ENCODE measurements at regions not wholly inside any gene's neighbourhood (a gene's known extent, or its start where the extent isn't known, plus 50 kb on each side); places are given as distances from the start of the nearest gene placed in this dataset.

- H3K27me3 ChIP-seq = no peaks in the 10 kb centered on the region
- no peak for DNase-seq
- H3K9me3 ChIP-seq = no peaks in the 10 kb centered on the region
- no peaks in the 10 kb centered on the region for H3K36me3 ChIP-seq
- TF ChIP-seq, protein P1, sequence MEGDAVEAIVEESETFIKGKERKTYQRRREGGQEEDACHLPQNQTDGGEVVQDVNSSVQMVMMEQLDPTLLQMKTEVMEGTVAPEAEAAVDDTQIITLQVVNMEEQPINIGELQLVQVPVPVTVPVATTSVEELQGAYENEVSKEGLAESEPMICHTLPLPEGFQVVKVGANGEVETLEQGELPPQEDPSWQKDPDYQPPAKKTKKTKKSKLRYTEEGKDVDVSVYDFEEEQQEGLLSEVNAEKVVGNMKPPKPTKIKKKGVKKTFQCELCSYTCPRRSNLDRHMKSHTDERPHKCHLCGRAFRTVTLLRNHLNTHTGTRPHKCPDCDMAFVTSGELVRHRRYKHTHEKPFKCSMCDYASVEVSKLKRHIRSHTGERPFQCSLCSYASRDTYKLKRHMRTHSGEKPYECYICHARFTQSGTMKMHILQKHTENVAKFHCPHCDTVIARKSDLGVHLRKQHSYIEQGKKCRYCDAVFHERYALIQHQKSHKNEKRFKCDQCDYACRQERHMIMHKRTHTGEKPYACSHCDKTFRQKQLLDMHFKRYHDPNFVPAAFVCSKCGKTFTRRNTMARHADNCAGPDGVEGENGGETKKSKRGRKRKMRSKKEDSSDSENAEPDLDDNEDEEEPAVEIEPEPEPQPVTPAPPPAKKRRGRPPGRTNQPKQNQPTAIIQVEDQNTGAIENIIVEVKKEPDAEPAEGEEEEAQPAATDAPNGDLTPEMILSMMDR (IDR thresholded peaks at IDR 0.05; ENCODE audit: low read depth, low read length) = no peak
- H3K4me1 ChIP-seq = no peaks in the 10 kb centered on the region
- H3K4me3 ChIP-seq (ENCODE audit: low read depth, low read length) = no peak overlapping the region
These were observed 96.5 kb downstream of the CYP26B1 start for GRCh38 chr2:72051204-72051603.

DNA sequence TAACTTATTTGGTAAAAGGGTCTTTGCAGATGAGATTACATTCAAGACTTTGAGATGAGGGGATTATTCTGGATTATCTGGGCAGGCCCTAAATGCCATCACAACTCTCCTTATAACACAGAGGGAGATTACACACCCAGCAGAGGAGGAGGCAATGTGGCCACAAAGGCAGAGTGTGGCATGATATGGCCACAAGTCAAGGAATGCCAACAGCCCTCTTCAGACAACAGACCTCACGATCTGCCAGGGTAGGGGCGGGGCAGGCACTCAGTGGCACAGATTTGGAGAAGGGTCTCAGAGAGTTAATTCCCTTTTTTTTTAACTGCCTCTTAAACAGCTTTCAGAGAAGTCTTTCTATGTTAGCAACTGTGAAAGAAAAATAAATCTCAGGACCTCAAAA is 96.9 kb downstream of the CYP26B1 start:
- H3K36me3 ChIP-seq = no peaks in the 10 kb centered on the region
- H3K4me3 ChIP-seq (ENCODE audit: low read depth, low read length) = no peak overlapping the region
- no peaks in the 10 kb centered on the region for H3K9me3 ChIP-seq
- no peak for DNase-seq
- TF ChIP-seq, protein P1 (IDR thresholded peaks at IDR 0.05; ENCODE audit: low read depth, low read length) = no peak
- H3K4me1 ChIP-seq = no peaks in the 10 kb centered on the region
- H3K27me3 ChIP-seq = no peaks in the 10 kb centered on the region

DNA sequence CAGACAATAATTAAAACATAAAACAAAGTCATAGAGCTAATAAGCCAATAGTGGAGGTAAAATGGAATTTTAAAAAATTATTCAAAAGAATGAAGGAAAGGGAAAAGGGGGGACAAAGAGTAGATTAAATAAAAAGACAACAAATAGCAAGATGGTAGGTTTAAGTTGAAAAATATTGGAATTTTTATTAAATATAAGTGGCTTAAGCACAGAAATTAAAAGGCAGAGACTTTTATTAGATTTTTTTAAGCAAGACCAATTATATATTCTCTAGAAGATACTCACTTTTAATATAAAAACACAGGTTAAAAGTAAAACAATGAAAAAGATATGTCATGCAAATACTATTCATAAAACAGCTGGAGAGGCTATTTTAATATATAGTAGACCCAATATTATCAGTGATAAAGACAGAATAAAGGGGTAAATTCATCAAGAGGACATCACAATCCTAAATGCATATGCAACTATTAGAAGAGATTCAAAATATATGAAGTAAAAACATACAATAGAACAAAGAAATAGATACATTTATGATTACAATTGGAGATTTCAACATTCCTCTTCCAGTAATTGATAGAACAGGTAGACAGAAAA is 98.7 kb downstream of the CYP26B1 start:
- Histone ChIP-seq H3K27me3 (no peaks in the 10 kb centered on the region), H3K4me3 (ENCODE audit: low read depth, low read length) (no peak overlapping the region), H3K4me1 (no peaks in the 10 kb centered on the region), H3K9me3 (no peaks in the 10 kb centered on the region), H3K36me3 (no peaks in the 10 kb centered on the region)
- no peak for DNase-seq
- TF ChIP-seq, protein P1 (IDR thresholded peaks at IDR 0.05; ENCODE audit: low read depth, low read length) = no peak

GRCh38 chr2:72043985-72044384 is 103.7 kb downstream of the CYP26B1 start:
- TF ChIP-seq, protein P1 (IDR thresholded peaks at IDR 0.05; ENCODE audit: low read depth, low read length) = no peak
- Histone ChIP-seq H3K4me3 (ENCODE audit: low read depth, low read length) (no peak overlapping the region), H3K36me3 (no peaks in the 10 kb centered on the region), H3K4me1 (no peaks in the 10 kb centered on the region), H3K27me3 (no peaks in the 10 kb centered on the region), H3K9me3 (no peaks in the 10 kb centered on the region)
- DNase-seq = no peak

- Histone ChIP-seq H3K9me3 (no peaks in the 10 kb centered on the region), H3K27me3 (no peaks in the 10 kb centered on the region), H3K36me3 (no peaks in the 10 kb centered on the region), H3K4me1 (no peaks in the 10 kb centered on the region), H3K4me3 (ENCODE audit: low read depth, low read length) (no peak overlapping the region)
- DNase-seq = no peak
- TF ChIP-seq, protein P1 (IDR thresholded peaks at IDR 0.05; ENCODE audit: low read depth, low read length) = no peak
These were observed 106.0 kb downstream of the CYP26B1 start for GRCh38 chr2:72041638-72042111.

GRCh38 chr2:72040629-72041571 is 106.8 kb downstream of the CYP26B1 start:
- no peaks in the 10 kb centered on the region for H3K27me3 ChIP-seq
- no peaks in the 10 kb centered on the region for H3K4me1 ChIP-seq
- H3K4me3 ChIP-seq (ENCODE audit: low read depth, low read length) = no peak overlapping the region
- no peaks in the 10 kb centered on the region for H3K36me3 ChIP-seq
- no peak for DNase-seq
- TF ChIP-seq, protein P1 (IDR thresholded peaks at IDR 0.05; ENCODE audit: low read depth, low read length) = no peak
- H3K9me3 ChIP-seq = no peaks in the 10 kb centered on the region

All from BE2C (cell line).